ENCODE measurements at regions not wholly inside any gene's neighbourhood (a gene's known extent, or its start where the extent isn't known, plus 50 kb on each side); places are given as distances from the start of the nearest gene placed in this dataset.

- no peak for DNase-seq
Measured at GRCh38 chr2:172658945-172659344, 76.7 kb upstream of the RAPGEF4 start.

GRCh38 chr2:172662099-172662498 is 73.5 kb upstream of the RAPGEF4 start:
- no peak for DNase-seq

- DNase-seq: no peak
Measured at GRCh38 chr2:172664766-172665165, 70.9 kb upstream of the RAPGEF4 start.

- no peak for DNase-seq
Measured at GRCh38 chr2:172667581-172668325, 67.9 kb upstream of the RAPGEF4 start.

GRCh38 chr2:172671501-172671900 is 64.1 kb upstream of the RAPGEF4 start:
- no peak for DNase-seq

GRCh38 chr2:172672114-172672513 is 63.5 kb upstream of the RAPGEF4 start:
- no peak for DNase-seq

GRCh38 chr2:172673056-172673683 is 62.5 kb upstream of the RAPGEF4 start:
- no peak for DNase-seq

GRCh38 chr2:172674034-172674967 is 61.3 kb upstream of the RAPGEF4 start:
- DNase-seq: peak; percentile 73

- DNase-seq: no peak
Measured at GRCh38 chr2:172674968-172675303, 60.7 kb upstream of the RAPGEF4 start.

- no peak for DNase-seq
Measured at GRCh38 chr2:172677363-172677762, 58.3 kb upstream of the RAPGEF4 start.

- DNase-seq: no peak
Measured at GRCh38 chr2:172680436-172681068, 55.1 kb upstream of the RAPGEF4 start.

GRCh38 chr2:172685467-172685866 is 50.2 kb upstream of the RAPGEF4 start:
- DNase-seq: no peak
